Ureter (tissue), 1 donor: ENCODE measurements at regions not wholly inside any gene's neighbourhood (a gene's known extent, or its start where the extent isn't known, plus 50 kb on each side); places are given as distances from the start of the nearest gene placed in this dataset.

Source experiments
- DNase-seq: peaks from one replicate; pipeline ENCODE4 v3.0.0-alpha.2; 2020; ENCODE audit warnings: low spot score
- donor health status: DM: yes; HTN: yes; CAD: no.

- no peak for DNase-seq
These were observed 115.9 kb downstream of the LY86 start for GRCh38 chr6:6704103-6705060.

DNA sequence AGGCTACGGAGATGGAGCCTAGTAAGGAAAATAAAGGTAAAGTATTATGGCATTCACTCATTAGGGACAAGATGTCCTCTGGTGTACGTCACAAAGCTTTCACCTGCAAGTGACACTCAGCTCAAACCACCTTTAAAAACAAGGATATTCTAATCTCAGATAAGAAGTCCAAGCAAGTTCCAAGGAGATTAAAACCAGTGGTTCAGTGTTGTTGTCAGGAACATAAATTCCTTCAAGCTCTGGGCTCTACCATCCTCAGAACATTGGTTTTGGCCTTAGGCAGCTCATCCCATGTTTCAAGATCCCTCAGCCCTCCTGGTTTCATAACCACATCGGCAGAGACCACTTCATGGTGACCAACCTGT, 116.5 kb downstream of the LY86 start:
- no peak for DNase-seq

DNA sequence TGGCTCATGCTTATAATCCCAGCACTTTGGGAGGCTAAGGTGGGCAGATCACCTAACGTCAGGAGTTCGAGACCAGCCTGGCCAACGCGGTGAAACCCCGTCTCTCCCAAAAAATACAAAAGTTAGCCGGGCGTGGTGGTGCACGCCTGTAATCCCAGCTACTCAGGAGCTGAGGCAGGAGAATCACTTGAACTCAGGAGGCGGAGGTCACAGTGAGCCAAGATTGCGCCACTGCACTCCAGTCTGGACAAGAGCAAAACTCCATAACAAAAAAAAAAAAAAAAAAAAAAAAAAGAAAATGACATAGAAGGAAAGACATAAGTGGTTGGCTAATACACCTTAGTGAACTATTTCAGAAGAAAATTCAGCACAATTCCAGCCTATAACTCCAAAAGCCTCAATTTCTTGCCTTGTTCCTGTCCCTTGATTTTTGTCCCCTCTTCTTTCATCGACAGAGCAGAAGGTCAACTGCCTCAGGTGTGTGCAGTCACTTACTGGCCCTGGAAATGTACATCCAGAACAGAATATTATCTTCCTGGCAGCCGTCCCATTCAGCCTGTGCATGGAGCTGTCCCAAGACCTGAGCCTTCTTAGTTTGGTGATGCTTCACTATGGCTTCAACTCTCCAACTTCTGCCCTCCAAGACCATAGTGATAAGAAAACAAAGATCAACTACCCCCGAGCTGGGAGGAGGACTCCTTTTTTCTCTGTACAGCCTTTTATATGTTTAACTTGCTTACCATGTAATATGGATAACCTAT, 117.6 kb downstream of the LY86 start:
- DNase-seq, result no peak

GRCh38 chr6:6707143-6707542, 118.6 kb downstream of the LY86 start:
- no peak for DNase-seq

DNA sequence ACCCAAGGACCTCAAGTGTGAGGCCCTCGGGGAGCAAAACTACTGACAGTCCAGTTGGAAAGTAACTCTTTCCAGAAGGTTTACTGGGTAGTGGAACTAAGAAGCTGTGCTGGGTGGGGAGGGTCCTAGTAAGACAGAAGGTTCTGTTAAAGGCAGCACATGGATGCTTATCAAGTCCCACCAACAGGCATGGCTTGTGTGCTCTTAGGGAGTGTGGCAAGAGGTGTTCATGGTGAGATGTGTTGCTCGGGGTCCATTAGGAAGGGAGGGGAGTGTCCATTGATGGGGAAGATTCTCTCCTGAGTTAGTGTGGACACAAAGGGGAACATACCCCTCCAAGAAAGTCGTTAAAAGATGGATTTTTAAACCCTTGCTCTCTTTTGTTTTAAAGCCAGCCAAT, 120.6 kb downstream of the LY86 start:
- no peak for DNase-seq

DNA sequence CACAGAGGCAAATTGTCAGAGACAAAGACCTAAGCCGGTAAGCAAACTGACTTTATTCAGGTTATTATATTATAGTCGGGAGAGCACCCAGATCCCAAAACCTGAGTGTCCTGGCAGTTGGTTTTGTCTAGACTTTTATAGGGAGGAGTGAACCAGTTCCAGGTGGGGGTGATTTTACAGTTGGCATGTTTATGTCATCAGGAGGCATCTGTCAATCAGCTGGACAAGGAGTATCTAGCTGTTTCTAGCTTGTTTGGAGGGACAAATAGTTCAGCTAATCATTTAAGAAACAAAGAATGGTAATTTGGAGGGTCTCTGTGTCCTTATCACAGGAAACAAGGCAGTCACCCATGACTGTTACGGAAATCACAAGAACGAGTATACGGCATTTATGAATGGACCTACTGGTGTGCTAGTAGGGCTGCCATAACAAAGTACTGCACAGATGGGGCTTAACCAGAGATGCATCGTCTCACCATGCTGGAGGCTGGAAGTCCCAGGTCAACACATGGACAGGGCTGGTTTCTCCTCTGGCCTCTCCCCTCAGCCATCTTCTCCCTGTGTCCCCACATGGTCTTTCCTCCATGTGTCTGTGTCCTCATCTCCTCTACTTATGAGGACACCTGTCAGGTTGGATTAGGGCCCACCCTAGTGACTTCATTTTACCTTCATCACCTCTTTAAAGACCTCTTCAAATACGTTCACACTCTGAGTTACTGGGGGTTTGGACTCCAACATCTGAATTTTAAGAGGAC, 122.7 kb downstream of the LY86 start:
- no peak for DNase-seq

DNA sequence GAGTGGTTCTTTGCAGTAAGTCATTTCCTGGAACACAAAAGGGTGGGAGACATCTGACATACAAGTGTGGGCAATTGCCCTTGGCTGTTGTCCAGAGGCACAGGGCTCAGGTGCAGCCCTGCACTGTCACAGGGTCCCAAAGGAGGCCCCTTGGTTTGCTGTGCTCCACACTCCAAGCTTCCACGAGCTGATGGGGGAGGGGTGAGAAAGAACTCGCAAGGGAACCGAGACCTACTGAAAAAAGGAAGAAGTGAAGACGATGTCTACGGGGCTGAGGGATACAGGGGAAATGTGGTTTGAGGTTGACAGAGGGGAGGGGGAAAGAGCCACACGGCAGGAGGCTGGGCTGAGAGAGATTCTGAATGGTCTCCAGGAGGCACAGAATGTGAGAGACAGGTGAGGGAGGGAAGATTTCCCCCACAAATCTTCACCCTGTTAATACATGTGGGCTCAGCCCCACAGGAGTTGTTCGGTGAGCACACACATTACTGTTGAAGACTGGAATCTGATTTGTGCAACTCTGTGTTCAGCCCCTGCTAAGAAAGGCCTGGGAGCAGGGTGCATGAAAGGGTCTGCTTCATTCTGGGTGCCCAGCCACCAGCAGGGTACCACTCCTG, 123.4 kb downstream of the LY86 start:
- no peak for DNase-seq

DNA sequence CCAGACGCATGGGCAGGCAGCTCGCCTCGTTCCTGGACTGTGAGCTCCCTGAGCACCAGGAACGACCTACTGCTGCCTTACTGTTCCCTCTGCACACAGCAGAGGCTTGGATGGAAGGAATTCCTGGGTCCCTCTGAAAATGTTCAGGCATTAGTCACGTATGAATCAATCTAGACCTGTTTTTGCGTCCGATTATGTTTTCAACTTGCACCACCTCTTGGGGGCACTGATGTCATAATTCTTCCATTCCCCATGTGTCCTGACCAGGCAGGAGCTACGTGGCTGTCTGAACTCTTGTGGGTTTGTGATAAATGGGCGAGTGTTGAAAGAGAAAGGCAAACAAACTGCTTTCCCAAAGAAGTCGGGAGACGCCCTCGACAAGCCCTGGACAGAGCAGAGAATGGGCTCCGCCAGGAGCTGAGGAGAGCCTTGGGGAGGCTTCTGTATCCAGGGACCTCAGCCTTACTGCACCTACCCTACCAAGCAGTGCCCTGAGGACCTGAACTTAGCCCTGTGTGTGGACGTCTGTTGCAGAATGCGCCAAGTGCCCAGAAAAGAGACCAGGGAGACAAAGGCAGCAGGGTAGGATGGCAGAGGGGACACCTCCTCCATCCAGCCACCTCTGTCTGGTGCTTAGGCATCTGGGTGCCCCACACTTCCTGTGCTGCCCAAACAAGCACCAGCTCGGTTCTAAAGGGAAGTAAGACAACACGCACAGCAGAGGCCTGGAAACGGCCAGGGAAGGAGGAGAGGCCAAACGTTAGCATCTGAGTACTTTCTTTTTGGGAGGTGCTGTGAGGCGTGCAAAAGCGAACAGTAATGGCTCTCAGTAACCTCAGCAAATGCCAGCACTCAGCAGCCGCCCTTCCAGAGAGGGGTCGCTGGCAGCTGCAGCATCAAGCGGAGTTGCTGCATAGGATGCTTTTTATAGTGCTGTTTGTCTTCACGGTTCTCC, 124.2 kb downstream of the LY86 start:
- DNase-seq, result peak; percentile 74

GRCh38 chr6:6713657-6714056, 125.1 kb downstream of the LY86 start:
- DNase-seq, result no peak

- no peak for DNase-seq
These were observed 125.8 kb downstream of the LY86 start for GRCh38 chr6:6714118-6714897.

DNA sequence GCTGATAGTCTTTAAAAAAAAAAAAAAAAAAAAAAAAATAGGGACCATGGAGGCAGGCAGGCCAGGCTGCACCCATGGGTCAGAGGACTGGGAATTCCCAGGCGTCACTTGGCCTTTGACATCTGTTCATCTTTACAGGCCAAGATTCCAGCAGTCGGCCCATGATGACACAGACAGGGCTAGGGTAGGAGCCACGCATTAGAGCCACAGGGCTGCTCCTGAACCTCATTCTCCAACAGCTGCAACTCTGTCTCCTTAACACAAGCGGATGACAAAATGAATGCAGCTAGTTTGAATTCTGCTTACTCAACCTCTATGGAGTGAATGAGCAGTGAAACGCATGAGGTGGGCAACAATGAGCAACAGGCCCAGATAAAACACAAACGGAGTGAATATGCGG, 126.4 kb downstream of the LY86 start:
- no peak for DNase-seq

DNA sequence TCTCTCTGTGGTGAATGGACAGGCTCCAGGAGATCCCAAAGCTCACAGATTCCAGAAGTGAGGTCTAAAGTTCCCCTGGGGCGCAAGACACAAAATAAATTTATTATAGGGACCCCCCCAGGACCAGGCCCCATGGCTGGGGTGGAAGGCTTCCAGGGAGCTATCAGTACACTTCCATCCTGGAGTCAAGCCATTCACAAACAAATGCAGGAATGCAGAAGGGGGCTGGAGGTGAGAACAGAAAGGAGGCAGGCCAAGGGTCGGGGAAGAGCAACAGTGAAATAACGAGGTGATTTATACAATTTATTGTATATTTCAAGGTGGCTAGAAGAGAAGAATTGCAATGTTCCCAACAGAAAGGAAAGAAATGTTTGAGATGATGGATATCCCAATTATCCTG, 126.9 kb downstream of the LY86 start:
- no peak for DNase-seq

DNA sequence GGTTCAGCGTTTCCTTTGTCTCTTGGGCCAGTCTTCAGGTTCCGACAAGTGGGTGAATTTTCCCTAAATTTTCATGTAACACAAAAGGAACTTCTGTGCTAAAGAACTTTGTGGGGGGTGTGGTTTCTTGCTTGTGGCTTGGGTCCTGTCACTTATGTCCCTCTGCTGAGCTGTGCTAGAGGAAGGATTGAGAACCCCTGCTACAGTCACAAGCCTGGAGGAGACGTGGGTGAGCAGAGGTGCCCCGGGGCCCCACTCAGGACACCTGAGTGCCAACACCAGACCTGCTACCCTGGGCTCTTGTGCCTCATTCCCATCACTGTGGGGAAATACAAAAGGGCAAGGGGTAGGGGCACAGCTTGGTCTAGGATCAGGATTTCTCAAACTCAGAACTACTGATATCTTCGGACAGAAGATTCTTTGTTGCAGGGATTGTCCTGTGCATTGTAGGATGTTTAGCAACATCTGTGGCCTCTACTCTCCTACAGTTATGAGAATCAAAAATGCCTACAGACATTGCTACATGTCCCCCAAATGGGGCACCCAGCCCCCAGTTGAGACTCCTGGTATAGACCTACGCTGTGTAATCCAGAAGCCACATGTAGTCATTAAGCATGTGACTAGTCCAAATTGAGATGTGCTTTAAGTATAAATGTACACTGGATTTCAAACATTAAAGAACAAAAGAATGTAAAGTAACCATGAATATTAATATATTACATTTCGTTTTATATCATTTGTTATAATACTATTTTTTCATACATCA, 128.7 kb downstream of the LY86 start:
- DNase-seq, result no peak

DNA sequence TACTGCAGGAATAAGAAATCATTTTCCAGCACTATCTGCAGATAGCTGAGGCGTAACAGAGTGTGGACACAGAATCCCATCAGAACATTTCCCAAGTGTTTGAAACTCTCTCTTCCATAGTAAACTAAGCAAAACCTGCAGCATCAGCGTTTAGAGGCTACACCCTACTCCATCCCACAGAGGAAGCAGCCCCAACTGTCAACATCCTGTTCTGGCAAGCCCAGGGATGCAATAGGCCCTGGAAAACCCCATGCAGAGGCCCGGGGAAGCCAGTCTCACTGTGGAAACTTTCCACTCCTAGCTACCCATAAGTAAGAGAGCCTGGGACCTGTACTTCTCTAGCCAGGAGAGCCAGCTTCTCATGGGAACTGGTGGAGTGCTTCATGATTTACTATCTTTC, 129.4 kb downstream of the LY86 start:
- no peak for DNase-seq

- no peak for DNase-seq
These were observed 133.1 kb downstream of the LY86 start for GRCh38 chr6:6721606-6722005.

GRCh38 chr6:6722195-6722594, 133.7 kb downstream of the LY86 start:
- no peak for DNase-seq

DNA sequence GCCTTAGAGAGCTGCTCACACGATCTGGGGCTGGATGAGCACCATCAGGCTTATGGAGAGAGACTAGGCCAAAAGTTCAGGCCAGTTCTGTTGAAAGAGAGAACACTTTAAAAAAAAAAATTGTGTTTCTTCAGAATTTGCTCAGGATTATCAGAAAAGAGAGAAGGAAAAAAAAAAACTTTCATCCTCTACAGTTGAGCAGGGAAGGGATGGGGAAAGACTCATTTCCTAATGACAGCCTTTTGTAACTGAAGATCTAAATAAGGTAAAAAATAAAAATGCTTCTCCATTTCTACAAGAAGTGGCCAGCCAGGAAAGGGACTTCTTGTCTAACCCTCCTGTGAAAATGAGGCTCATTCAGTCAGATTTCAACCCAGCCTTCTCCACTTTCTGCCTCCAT, 134.8 kb downstream of the LY86 start:
- no peak for DNase-seq

- no peak for DNase-seq
These were observed 135.5 kb downstream of the LY86 start for GRCh38 chr6:6723921-6724538.
